Uterus (tissue), 2 donors: ENCODE measurements at regions not wholly inside any gene's neighbourhood (a gene's known extent, or its start where the extent isn't known, plus 50 kb on each side); places are given as distances from the start of the nearest gene placed in this dataset.

Experiments used
- POLR2A ChIP-seq, 2 donors: fragments of 450-650 bp; IDR thresholded peaks; one replicate each; pipeline ENCODE4 v1.6.1; 2016; ENCODE audit warnings: antibody characterized with exemption in 2 of 2, mild to moderate bottlenecking in 1 of 2, moderate library complexity in 1 of 2
- TF ChIP-seq, protein P1 (sequence below), 4 experiments: fragments of 200-600 bp in 2 of 4; fragments of 450-650 bp in 2 of 4; sonication (generic) in 2 of 4; IDR thresholded peaks; one replicate each; pipeline ENCODE4 v1.5.1; 2016 to 2019; ENCODE audit warnings: antibody characterized with exemption in 4 of 4, mild to moderate bottlenecking in 2 of 4, moderate library complexity in 1 of 4

DNA sequence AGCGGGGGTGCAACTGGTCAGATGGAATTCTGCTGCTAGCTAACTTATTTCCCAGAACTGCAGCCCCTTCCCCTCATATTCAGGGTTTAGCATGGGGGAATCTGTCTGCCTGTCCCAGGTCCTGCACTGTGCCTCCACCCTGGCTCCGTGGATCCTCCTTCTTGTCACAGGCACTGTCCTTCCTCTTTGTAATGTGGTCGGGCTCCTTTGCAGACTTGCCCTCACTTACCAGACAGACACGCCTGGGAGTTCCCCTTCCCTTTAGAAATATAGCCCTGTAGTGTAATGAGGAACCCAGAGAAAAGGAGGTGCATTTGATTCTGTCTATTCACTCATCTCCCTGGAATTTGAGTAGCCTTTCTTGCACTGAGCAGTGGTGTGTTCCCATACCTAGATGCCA is 108.7 kb downstream of the TRIM43 start:
- TF ChIP-seq, protein P1, sequence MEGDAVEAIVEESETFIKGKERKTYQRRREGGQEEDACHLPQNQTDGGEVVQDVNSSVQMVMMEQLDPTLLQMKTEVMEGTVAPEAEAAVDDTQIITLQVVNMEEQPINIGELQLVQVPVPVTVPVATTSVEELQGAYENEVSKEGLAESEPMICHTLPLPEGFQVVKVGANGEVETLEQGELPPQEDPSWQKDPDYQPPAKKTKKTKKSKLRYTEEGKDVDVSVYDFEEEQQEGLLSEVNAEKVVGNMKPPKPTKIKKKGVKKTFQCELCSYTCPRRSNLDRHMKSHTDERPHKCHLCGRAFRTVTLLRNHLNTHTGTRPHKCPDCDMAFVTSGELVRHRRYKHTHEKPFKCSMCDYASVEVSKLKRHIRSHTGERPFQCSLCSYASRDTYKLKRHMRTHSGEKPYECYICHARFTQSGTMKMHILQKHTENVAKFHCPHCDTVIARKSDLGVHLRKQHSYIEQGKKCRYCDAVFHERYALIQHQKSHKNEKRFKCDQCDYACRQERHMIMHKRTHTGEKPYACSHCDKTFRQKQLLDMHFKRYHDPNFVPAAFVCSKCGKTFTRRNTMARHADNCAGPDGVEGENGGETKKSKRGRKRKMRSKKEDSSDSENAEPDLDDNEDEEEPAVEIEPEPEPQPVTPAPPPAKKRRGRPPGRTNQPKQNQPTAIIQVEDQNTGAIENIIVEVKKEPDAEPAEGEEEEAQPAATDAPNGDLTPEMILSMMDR (IDR thresholded peaks at IDR 0.05): no peak
- TF ChIP-seq POLR2A (IDR thresholded peaks at IDR 0.05): no peak
